ENCODE measurements at regions not wholly inside any gene's neighbourhood (a gene's known extent, or its start where the extent isn't known, plus 50 kb on each side); places are given as distances from the start of the nearest gene placed in this dataset.
A peak's percentile ranks its signal among the peaks of the same experiment; 100 is the strongest.

DNA sequence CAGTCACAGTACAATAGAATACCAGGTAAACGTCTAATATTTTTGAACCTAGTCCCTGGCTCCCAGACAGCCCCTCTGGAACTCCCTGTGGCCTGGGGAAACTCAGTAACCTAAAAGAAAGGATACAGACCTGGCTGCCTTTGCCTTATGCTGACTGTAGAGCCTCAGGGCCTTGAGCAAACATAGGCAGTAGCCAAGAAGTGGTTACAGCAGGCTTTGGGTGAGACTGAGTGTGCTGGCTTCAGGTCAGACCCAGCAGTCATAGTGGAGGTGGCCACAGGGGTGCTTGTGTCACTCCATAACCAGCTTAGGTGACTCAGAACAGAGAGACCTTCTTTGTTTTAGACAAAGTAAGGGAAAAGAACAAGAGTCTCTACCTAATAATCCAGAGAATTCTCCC lies 141.8 kb upstream of the PRDX4 start:
- TF ChIP-seq, protein P1, sequence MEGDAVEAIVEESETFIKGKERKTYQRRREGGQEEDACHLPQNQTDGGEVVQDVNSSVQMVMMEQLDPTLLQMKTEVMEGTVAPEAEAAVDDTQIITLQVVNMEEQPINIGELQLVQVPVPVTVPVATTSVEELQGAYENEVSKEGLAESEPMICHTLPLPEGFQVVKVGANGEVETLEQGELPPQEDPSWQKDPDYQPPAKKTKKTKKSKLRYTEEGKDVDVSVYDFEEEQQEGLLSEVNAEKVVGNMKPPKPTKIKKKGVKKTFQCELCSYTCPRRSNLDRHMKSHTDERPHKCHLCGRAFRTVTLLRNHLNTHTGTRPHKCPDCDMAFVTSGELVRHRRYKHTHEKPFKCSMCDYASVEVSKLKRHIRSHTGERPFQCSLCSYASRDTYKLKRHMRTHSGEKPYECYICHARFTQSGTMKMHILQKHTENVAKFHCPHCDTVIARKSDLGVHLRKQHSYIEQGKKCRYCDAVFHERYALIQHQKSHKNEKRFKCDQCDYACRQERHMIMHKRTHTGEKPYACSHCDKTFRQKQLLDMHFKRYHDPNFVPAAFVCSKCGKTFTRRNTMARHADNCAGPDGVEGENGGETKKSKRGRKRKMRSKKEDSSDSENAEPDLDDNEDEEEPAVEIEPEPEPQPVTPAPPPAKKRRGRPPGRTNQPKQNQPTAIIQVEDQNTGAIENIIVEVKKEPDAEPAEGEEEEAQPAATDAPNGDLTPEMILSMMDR (IDR thresholded peaks at IDR 0.05): no peak
- Histone ChIP-seq H3K9ac (ENCODE audit: low read depth in 2 of 2, low read length in 2 of 2) (no peak overlapping the region), H3K4me3 (no peak overlapping the region), H3K27me3 (no peaks in the 10 kb centered on the region), H3K36me3 (no peaks in the 10 kb centered on the region), H3K9me3 (no peaks in the 10 kb centered on the region), H3K27ac (no peak overlapping the region), H3K4me1 (no peaks in the 10 kb centered on the region)
- DNase-seq: no peak
- intact Hi-C loops (cut with DNase I): no loop called here

DNA sequence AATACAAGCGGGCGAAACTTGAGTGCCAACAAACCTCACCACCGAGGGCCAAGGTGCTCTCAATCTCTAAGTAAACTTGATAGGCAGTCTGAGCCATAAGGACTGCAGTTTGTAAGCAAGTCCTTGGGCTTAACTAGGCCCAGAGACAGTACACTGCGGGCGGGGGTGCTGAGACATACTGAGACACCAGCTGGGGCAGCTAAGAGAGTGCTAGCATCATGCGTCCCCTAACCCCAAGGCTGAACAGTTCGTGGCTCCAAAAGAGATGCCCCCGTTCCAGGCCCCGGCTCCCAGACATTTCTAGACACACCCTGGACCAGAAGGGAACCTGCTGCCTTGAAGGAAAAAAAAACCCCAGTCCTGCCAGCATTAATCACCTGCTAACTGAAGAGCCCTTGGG lies 126.8 kb upstream of the PRDX4 start:
- no peak overlapping the region for H3K4me3 ChIP-seq
- no peaks in the 10 kb centered on the region for H3K36me3 ChIP-seq
- no peak overlapping the region for H3K9ac ChIP-seq (ENCODE audit: low read depth in 2 of 2, low read length in 2 of 2)
- intact Hi-C loops (cut with DNase I): no loop called here
- DNase-seq: no peak
- H3K4me1 ChIP-seq: no peaks in the 10 kb centered on the region
- H3K27me3 ChIP-seq: peaks cover 3% of the 10 kb centered on the region
- H3K27ac ChIP-seq: no peak overlapping the region
- TF ChIP-seq, protein P1 (IDR thresholded peaks at IDR 0.05): no peak
- no peaks in the 10 kb centered on the region for H3K9me3 ChIP-seq

DNA sequence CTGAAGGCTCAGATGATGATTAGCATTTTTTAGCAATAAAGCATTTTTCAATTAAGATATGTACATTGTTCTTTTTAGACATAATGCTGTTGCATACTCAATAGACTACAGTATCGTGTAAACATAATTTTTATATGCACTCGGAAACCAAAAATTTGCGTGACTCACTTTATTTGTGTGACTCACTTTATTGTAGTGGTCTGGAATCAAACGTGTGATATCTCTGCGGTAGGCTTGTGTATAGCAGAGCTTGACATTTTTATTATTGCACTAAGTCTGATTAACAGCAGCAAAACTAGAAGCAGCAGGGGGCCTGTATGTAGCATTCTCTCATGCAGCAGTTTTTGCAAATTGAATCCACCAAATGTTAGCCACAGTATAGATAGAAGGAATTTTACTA lies 119.1 kb upstream of the PRDX4 start:
- Histone ChIP-seq H3K4me3 (no peak overlapping the region), H3K9ac (ENCODE audit: low read depth in 2 of 2, low read length in 2 of 2) (no peak overlapping the region), H3K9me3 (no peaks in the 10 kb centered on the region), H3K36me3 (no peaks in the 10 kb centered on the region), H3K4me1 (no peaks in the 10 kb centered on the region), H3K27ac (no peak overlapping the region), H3K27me3 (no peaks in the 10 kb centered on the region)
- intact Hi-C loops (cut with DNase I): no loop called here
- TF ChIP-seq, protein P1 (IDR thresholded peaks at IDR 0.05): no peak
- DNase-seq: no peak

- Histone ChIP-seq H3K9me3 (no peaks in the 10 kb centered on the region), H3K27ac (no peak overlapping the region), H3K4me1 (no peaks in the 10 kb centered on the region), H3K36me3 (no peaks in the 10 kb centered on the region), H3K9ac (ENCODE audit: low read depth in 2 of 2, low read length in 2 of 2) (no peak overlapping the region), H3K4me3 (no peak overlapping the region), H3K27me3 (no peaks in the 10 kb centered on the region)
- TF ChIP-seq, protein P1 (IDR thresholded peaks at IDR 0.05): no peak
- no peak for DNase-seq
- intact Hi-C loops (cut with DNase I): no loop called here
Observed at GRCh38 chrX:23552303-23552702, 115.0 kb upstream of the PRDX4 start.

GRCh38 chrX:23554304-23554703 lies 113.0 kb upstream of the PRDX4 start:
- Histone ChIP-seq H3K27ac (no peak overlapping the region), H3K9me3 (no peaks in the 10 kb centered on the region), H3K4me1 (no peaks in the 10 kb centered on the region), H3K27me3 (no peaks in the 10 kb centered on the region), H3K4me3 (no peak overlapping the region), H3K9ac (ENCODE audit: low read depth in 2 of 2, low read length in 2 of 2) (no peak overlapping the region), H3K36me3 (no peaks in the 10 kb centered on the region)
- intact Hi-C loops (cut with DNase I): no loop called here
- TF ChIP-seq, protein P1 (IDR thresholded peaks at IDR 0.05): peak; percentile 42
- no peak for DNase-seq

GRCh38 chrX:23557070-23557469 lies 110.2 kb upstream of the PRDX4 start:
- DNase-seq: no peak
- intact Hi-C loops (cut with DNase I): no loop called here
- no peaks in the 10 kb centered on the region for H3K36me3 ChIP-seq
- no peaks in the 10 kb centered on the region for H3K27me3 ChIP-seq
- H3K9me3 ChIP-seq: no peaks in the 10 kb centered on the region
- TF ChIP-seq, protein P1 (IDR thresholded peaks at IDR 0.05): no peak
- H3K27ac ChIP-seq: no peak overlapping the region
- no peak overlapping the region for H3K9ac ChIP-seq (ENCODE audit: low read depth in 2 of 2, low read length in 2 of 2)
- no peak overlapping the region for H3K4me3 ChIP-seq
- no peaks in the 10 kb centered on the region for H3K4me1 ChIP-seq
